IMR-90 (cell line): ENCODE measurements at regions not wholly inside any gene's neighbourhood (a gene's known extent, or its start where the extent isn't known, plus 50 kb on each side); places are given as distances from the start of the nearest gene placed in this dataset.

Experiments used
- ATAC-seq: fragments of 200-7000 bp; cut with Tn5 transposase; 2 replicates; pipeline ENCODE4 v1.9.1; 2020; ENCODE audit warnings: low read depth, mild to moderate bottlenecking, moderate library complexity
- BruUV-seq: library from RNA; stranded (reverse); fragments of 400-500 nt; replicated peaks from 2 replicates; lab custom pipeline; 2021; lab: Mats Ljungman, UMichigan
- CTCF ChIA-PET: fragments of 300-600 bp; formaldehyde crosslinking; extraction: SDS; loops from one replicate; lab custom pipeline; 2021; ENCODE audit warnings: antibody characterized with exemption; lab: Yijun Ruan, JAX
- POLR2A ChIA-PET: fragments of 300-600 bp; sonication (Branson Sonifier 250); formaldehyde crosslinking; loops from one replicate; lab custom pipeline; 2022; ENCODE audit warnings: antibody characterized with exemption; ENCODE audit not compliant: unreplicated experiment; lab: Charles Lee
- DNase-seq: peaks from one replicate; pipeline ENCODE4 v3.0.0; 2013
- H2AFZ ChIP-seq: replicated peaks from 2 replicates; pipeline ENCODE3; 2013; ENCODE audit warnings: low read length, mild to moderate bottlenecking; ENCODE audit not compliant: poor library complexity
- H2AK5ac ChIP-seq: 2 replicates; pipeline ENCODE4 v1.6.1; 2013; ENCODE audit warnings: low read depth, low read length, inconsistent platforms
- H2AK9ac ChIP-seq: replicated peaks from 2 replicates; pipeline ENCODE3; 2013; ENCODE audit warnings: mild to moderate bottlenecking, low read depth, low read length, moderate library complexity; ENCODE audit not compliant: poor library complexity
- H2BK120ac ChIP-seq: 2 replicates; pipeline ENCODE4 v1.6.1; 2013; ENCODE audit warnings: low read depth, low read length, inconsistent platforms
- H2BK15ac ChIP-seq: 3 replicates; pipeline ENCODE4 v1.6.1; 2013; ENCODE audit warnings: low read depth, low read length, inconsistent platforms
- H2BK20ac ChIP-seq: 2 replicates; pipeline ENCODE4 v1.6.1; 2013; ENCODE audit warnings: low read depth, mild to moderate bottlenecking, inconsistent platforms, low read length, moderate library complexity
- H2BK5ac ChIP-seq: 2 replicates; pipeline ENCODE4 v1.6.1; 2013; ENCODE audit warnings: mild to moderate bottlenecking, low read depth, low read length, inconsistent platforms; ENCODE audit not compliant: poor library complexity, severe bottlenecking
- H3K14ac ChIP-seq: replicated peaks from 2 replicates; pipeline ENCODE4 v1.6.1; 2013; ENCODE audit warnings: low read depth, low read length, inconsistent platforms
- H3K18ac ChIP-seq: 2 replicates; pipeline ENCODE4 v1.6.1; 2013; ENCODE audit warnings: low read depth, low read length, control low read depth
- H3K23ac ChIP-seq: 2 replicates; pipeline ENCODE4 v1.6.1; 2013; ENCODE audit warnings: low read depth, low read length, inconsistent platforms
- H3K27ac ChIP-seq: 2 replicates; pipeline ENCODE4 v1.5.1; 2013; ENCODE audit warnings: mild to moderate bottlenecking, control low read depth, low read length; ENCODE audit not compliant: insufficient read depth
- H3K27me3 ChIP-seq: 2 replicates; pipeline ENCODE4 v1.6.1; 2013; ENCODE audit warnings: low read length; ENCODE audit not compliant: control insufficient read depth, insufficient read depth
- H3K36me3 ChIP-seq: 2 replicates; pipeline ENCODE4 v1.6.1; 2013; ENCODE audit warnings: low read length, mixed read lengths; ENCODE audit not compliant: control insufficient read depth, insufficient read depth
- H3K4ac ChIP-seq: 2 replicates; pipeline ENCODE4 v1.6.1; 2013; ENCODE audit warnings: low read depth, low read length, inconsistent platforms
- H3K4me1 ChIP-seq: 2 replicates; pipeline ENCODE4 v1.6.1; 2013; ENCODE audit warnings: low read length, mixed read lengths; ENCODE audit not compliant: control insufficient read depth, insufficient read depth
- H3K4me2 ChIP-seq: 2 replicates; pipeline ENCODE4 v1.6.1; 2013; ENCODE audit warnings: low read depth, mild to moderate bottlenecking, control low read depth, low read length, moderate library complexity
- H3K4me3 ChIP-seq: 2 replicates; pipeline ENCODE4 v1.5.1; 2013; ENCODE audit warnings: low read depth, mild to moderate bottlenecking, control low read depth, low read length, moderate library complexity; ENCODE audit not compliant: insufficient read depth
- H3K56ac ChIP-seq: 2 replicates; pipeline ENCODE4 v1.6.1; 2013; ENCODE audit warnings: low read length, inconsistent platforms; ENCODE audit not compliant: insufficient read depth; ENCODE audit errors: extremely low read depth
- H3K79me1 ChIP-seq, 2 experiments: 2 replicates each; pipeline ENCODE4 v1.6.1; 2013; ENCODE audit warnings: low read length in 2 of 2, inconsistent platforms in 1 of 2, low read depth in 1 of 2
- H3K9ac ChIP-seq: 2 replicates; pipeline ENCODE4 v1.6.1; 2013; ENCODE audit warnings: low read depth, low read length, control low read depth
- H3K9me1 ChIP-seq: 2 replicates; pipeline ENCODE4 v1.6.1; 2013; ENCODE audit warnings: low read length, inconsistent platforms; ENCODE audit not compliant: insufficient read depth
- H3K9me3 ChIP-seq: 2 replicates; pipeline ENCODE4 v1.6.1; 2013; ENCODE audit warnings: low read length; ENCODE audit not compliant: control insufficient read depth, insufficient read depth
- H4K20me1 ChIP-seq: 2 replicates; pipeline ENCODE4 v1.6.1; 2013; ENCODE audit warnings: low read length, inconsistent platforms; ENCODE audit not compliant: insufficient read depth
- H4K5ac ChIP-seq: 2 replicates; pipeline ENCODE4 v1.6.1; 2013; ENCODE audit warnings: mild to moderate bottlenecking, low read depth, low read length, control low read depth
- H4K8ac ChIP-seq, 2 experiments: 2 replicates each; pipeline ENCODE4 v1.6.1; 2013; ENCODE audit warnings: low read depth in 2 of 2, low read length in 2 of 2, control low read depth in 1 of 2, inconsistent platforms in 1 of 2
- H4K91ac ChIP-seq: 2 replicates; pipeline ENCODE4 v1.6.1; 2013; ENCODE audit warnings: low read depth, low read length, inconsistent platforms; ENCODE audit not compliant: insufficient read depth
- CEBPB ChIP-seq: IDR thresholded peaks from 2 replicates; pipeline ENCODE4 v1.6.1; 2012; ENCODE audit warnings: low read depth, low read length, improper control_type of control experiment
- CHD1 ChIP-seq: IDR thresholded peaks from 2 replicates; pipeline ENCODE4 v1.6.1; 2012; ENCODE audit warnings: low read depth, low read length, improper control_type of control experiment
- FOS ChIP-seq: fragments of 150-350 bp; IDR thresholded peaks from 2 replicates; pipeline ENCODE4 v1.6.1; 2016; ENCODE audit warnings: low read depth, low read length
- MXI1 ChIP-seq: IDR thresholded peaks from 2 replicates; pipeline ENCODE4 v1.6.1; 2012; ENCODE audit warnings: low read depth, mild to moderate bottlenecking, low read length, moderate library complexity, borderline replicate concordance
- NFE2L2 ChIP-seq: fragments of 150-350 bp; IDR thresholded peaks from 2 replicates; pipeline ENCODE4 v1.6.1; 2016; ENCODE audit warnings: low read depth, mild to moderate bottlenecking, low read length
- POLR2A ChIP-seq: IDR thresholded peaks from 2 replicates; pipeline ENCODE4 v1.6.1; 2012; ENCODE audit warnings: mild to moderate bottlenecking, low read depth, low read length
- RCOR1 ChIP-seq: IDR thresholded peaks from 2 replicates; pipeline ENCODE4 v1.6.1; 2012; ENCODE audit warnings: mild to moderate bottlenecking, low read length, improper control_type of control experiment; ENCODE audit not compliant: insufficient replicate concordance
- RFX5 ChIP-seq: IDR thresholded peaks from 2 replicates; pipeline ENCODE4 v1.8.0; 2012; ENCODE audit warnings: low read depth, mild to moderate bottlenecking, low read length, moderate library complexity
- SMC3 ChIP-seq: fragments of 150-350 bp; IDR thresholded peaks from 2 replicates; pipeline ENCODE4 v1.6.1; 2016; ENCODE audit warnings: low read depth, mild to moderate bottlenecking, antibody characterized with exemption, low read length, moderate library complexity
- WGBS, 2 experiments: methylation state at CpG; one replicate each; pipeline versions ENCODE4 v1.1.5 to v1.1.7; 2013; ENCODE audit warnings: missing lambda C conversion rate in 2 of 2; ENCODE audit not compliant: insufficient read length in 1 of 2; ENCODE audit errors: extremely low coverage in 2 of 2; 5-methylcytosine and 5-hydroxymethylcytosine counted together
- dilution Hi-C: fragments of 300-500 bp; cut with HindIII; formaldehyde crosslinking; loops from one replicate; pipeline ENCODE4 v1.14.3; 2018; ENCODE audit warnings: low sequenced_read_pairs; ENCODE audit not compliant: unreplicated experiment
- in situ Hi-C: fragments of 300-500 bp; cut with MboI; formaldehyde crosslinking; loops from 3 replicates; pipeline ENCODE4 v1.14.3; 2019; ENCODE audit warnings: low sequenced_read_pairs, inconsistent platforms, mixed read lengths
- intact Hi-C: fragments of 100-400 bp; cut with micrococcal nuclease; formaldehyde crosslinking; loops from 2 replicates; pipeline ENCODE4 v1.10.0; 2022
- TF ChIP-seq, protein P1 (sequence below): fragments of 150-350 bp; IDR thresholded peaks from 2 replicates; pipeline ENCODE4 v1.6.1; 2016; ENCODE audit warnings: low read depth, mild to moderate bottlenecking, low read length, moderate library complexity, borderline replicate concordance
- TF ChIP-seq, protein P2 (sequence below): conservative IDR thresholded peaks from 2 replicates; pipeline ENCODE4 v1.5.1; 2012; ENCODE audit warnings: mild to moderate bottlenecking, low read depth, low read length, improper control_type of control experiment
- TF ChIP-seq, protein P3 (sequence below): fragments of 150-350 bp; IDR thresholded peaks from 2 replicates; pipeline ENCODE4 v1.6.1; 2017; ENCODE audit warnings: mild to moderate bottlenecking, antibody characterized with exemption, low read length, low read depth

DNA sequence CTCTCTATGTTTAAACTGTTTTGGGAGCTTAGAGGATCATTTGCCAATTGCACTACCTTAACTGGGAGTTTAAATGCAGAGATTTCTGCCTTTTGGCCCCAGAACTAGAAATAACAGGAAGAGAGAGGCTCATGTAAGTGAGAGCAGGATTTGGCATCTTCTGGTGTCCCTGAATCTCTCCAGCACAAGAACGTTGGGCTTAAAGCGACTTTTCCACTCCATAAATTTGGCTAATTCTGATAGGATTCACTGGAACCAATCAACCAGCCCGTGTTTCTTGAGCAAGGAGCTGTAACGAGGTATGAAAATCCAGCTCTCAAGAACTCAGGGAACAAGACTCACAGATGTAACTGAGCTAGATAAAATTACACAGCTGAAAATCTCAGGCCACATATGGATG, 181.0 kb downstream of the C1D start:
- no peak overlapping the region for H2BK120ac ChIP-seq
- H3K18ac ChIP-seq, result no peak overlapping the region
- WGBS, 2 experiments, result no CpG with 5 or more reads among the region's 4 CpGs
- no peak overlapping the region for H4K8ac ChIP-seq
- in situ Hi-C loops (no loop called here), dilution Hi-C loops (no loop called here), intact Hi-C loops (no loop called here)
- H2BK5ac ChIP-seq, result no peak overlapping the region
- ChIA-PET CTCF (no interaction called here), POLR2A (no interaction called here)
- ATAC-seq, result no peak
- no peak overlapping the region for H3K56ac ChIP-seq
- H3K9ac ChIP-seq, result no peak overlapping the region
- no peak overlapping the region for H2AK9ac ChIP-seq
- no peaks in the 10 kb centered on the region for H3K79me1 ChIP-seq
- H3K9me3 ChIP-seq, result no peaks in the 10 kb centered on the region
- no peak overlapping the region for H2AK5ac ChIP-seq
- no peak overlapping the region for H3K4ac ChIP-seq
- no peak overlapping the region for H3K14ac ChIP-seq
- H2BK20ac ChIP-seq, result no peak overlapping the region
- H4K20me1 ChIP-seq, result no peaks in the 10 kb centered on the region
- no peak overlapping the region for H2BK15ac ChIP-seq
- no peaks in the 10 kb centered on the region for H3K36me3 ChIP-seq
- no TSS peak for BruUV-seq
- no peak overlapping the region for H3K23ac ChIP-seq
- H3K9me1 ChIP-seq, result no peaks in the 10 kb centered on the region
- no peak overlapping the region for H3K27ac ChIP-seq
- H3K4me1 ChIP-seq, result no peaks in the 10 kb centered on the region
- H3K4me2 ChIP-seq, result no peak overlapping the region
- no peak overlapping the region for H3K4me3 ChIP-seq
- no peak overlapping the region for H4K91ac ChIP-seq
- no peak overlapping the region for H2AFZ ChIP-seq
- TF ChIP-seq POLR2A (no peak), CHD1 (no peak), CEBPB (no peak), SMC3 (no peak), FOS (no peak), RCOR1 (no peak), MXI1 (no peak), RFX5 (no peak), NFE2L2 (no peak)
- TF ChIP-seq, protein P1, sequence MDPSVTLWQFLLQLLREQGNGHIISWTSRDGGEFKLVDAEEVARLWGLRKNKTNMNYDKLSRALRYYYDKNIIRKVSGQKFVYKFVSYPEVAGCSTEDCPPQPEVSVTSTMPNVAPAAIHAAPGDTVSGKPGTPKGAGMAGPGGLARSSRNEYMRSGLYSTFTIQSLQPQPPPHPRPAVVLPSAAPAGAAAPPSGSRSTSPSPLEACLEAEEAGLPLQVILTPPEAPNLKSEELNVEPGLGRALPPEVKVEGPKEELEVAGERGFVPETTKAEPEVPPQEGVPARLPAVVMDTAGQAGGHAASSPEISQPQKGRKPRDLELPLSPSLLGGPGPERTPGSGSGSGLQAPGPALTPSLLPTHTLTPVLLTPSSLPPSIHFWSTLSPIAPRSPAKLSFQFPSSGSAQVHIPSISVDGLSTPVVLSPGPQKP, result no peak
- TF ChIP-seq, protein P2, sequence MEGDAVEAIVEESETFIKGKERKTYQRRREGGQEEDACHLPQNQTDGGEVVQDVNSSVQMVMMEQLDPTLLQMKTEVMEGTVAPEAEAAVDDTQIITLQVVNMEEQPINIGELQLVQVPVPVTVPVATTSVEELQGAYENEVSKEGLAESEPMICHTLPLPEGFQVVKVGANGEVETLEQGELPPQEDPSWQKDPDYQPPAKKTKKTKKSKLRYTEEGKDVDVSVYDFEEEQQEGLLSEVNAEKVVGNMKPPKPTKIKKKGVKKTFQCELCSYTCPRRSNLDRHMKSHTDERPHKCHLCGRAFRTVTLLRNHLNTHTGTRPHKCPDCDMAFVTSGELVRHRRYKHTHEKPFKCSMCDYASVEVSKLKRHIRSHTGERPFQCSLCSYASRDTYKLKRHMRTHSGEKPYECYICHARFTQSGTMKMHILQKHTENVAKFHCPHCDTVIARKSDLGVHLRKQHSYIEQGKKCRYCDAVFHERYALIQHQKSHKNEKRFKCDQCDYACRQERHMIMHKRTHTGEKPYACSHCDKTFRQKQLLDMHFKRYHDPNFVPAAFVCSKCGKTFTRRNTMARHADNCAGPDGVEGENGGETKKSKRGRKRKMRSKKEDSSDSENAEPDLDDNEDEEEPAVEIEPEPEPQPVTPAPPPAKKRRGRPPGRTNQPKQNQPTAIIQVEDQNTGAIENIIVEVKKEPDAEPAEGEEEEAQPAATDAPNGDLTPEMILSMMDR, result no peak
- TF ChIP-seq, protein P3, sequence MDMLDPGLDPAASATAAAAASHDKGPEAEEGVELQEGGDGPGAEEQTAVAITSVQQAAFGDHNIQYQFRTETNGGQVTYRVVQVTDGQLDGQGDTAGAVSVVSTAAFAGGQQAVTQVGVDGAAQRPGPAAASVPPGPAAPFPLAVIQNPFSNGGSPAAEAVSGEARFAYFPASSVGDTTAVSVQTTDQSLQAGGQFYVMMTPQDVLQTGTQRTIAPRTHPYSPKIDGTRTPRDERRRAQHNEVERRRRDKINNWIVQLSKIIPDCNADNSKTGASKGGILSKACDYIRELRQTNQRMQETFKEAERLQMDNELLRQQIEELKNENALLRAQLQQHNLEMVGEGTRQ, result no peak
- H4K5ac ChIP-seq, result no peak overlapping the region
- no peak for DNase-seq
- no peaks in the 10 kb centered on the region; the same call in 1 of the 2 replicates for H3K27me3 ChIP-seq
